Bronchial epithelial cell (primary cell): ENCODE measurements at regions not wholly inside any gene's neighbourhood (a gene's known extent, or its start where the extent isn't known, plus 50 kb on each side); places are given as distances from the start of the nearest gene placed in this dataset.

Experiments used
- DNase-seq: peaks from one replicate; pipeline ENCODE4 v3.0.0-alpha.2; 2010; ENCODE audit warnings: low read depth
- FAIRE-seq: peaks from 2 replicates; lab custom pipeline; 2011; peaks lifted over from hg19 to GRCh38; lab: Jason Lieb, UNC
- H3K27me3 ChIP-seq: 2 replicates; pipeline ENCODE4 v1.5.1; 2011; ENCODE audit warnings: low read length; ENCODE audit not compliant: control insufficient read depth, insufficient read depth
- H3K36me3 ChIP-seq: 2 replicates; pipeline ENCODE4 v1.5.1; 2011; ENCODE audit warnings: low read length; ENCODE audit not compliant: control insufficient read depth, insufficient read depth
- H3K4me3 ChIP-seq: 2 replicates; pipeline ENCODE4 v1.5.1; 2011; ENCODE audit warnings: mild to moderate bottlenecking, low read depth, low read length, control low read depth
- CTCF ChIP-seq: IDR thresholded peaks from 2 replicates; pipeline ENCODE4 v1.5.1; 2011; ENCODE audit warnings: mild to moderate bottlenecking, moderate library complexity, low read length, control low read depth, inconsistent platforms; ENCODE audit not compliant: insufficient read depth, severe bottlenecking

- FAIRE-seq, result no peak
- TF ChIP-seq CTCF, result no peak
- H3K36me3 ChIP-seq, result no peaks in the 10 kb centered on the region
- no peaks in the 10 kb centered on the region for H3K27me3 ChIP-seq
- no peak overlapping the region for H3K4me3 ChIP-seq
- no peak for DNase-seq
Measured at GRCh38 chr4:31391976-31392375, 671.8 kb downstream of the PCDH7 start.

- H3K36me3 ChIP-seq, result no peaks in the 10 kb centered on the region
- TF ChIP-seq CTCF, result no peak
- no peak for FAIRE-seq
- DNase-seq, result no peak
- H3K27me3 ChIP-seq, result no peaks in the 10 kb centered on the region
- no peak overlapping the region for H3K4me3 ChIP-seq
Measured at GRCh38 chr4:31392923-31393322, 672.8 kb downstream of the PCDH7 start.

GRCh38 chr4:31408121-31408520, 688.0 kb downstream of the PCDH7 start:
- FAIRE-seq (no peak), DNase-seq (no peak)
- no peaks in the 10 kb centered on the region for H3K36me3 ChIP-seq
- no peak overlapping the region for H3K4me3 ChIP-seq
- TF ChIP-seq CTCF, result no peak
- H3K27me3 ChIP-seq, result no peaks in the 10 kb centered on the region

GRCh38 chr4:31411565-31411964, 691.4 kb downstream of the PCDH7 start:
- no peak overlapping the region for H3K4me3 ChIP-seq
- FAIRE-seq (no peak), DNase-seq (no peak)
- no peaks in the 10 kb centered on the region for H3K36me3 ChIP-seq
- no peaks in the 10 kb centered on the region for H3K27me3 ChIP-seq
- TF ChIP-seq CTCF, result no peak

GRCh38 chr4:31415629-31416028, 695.5 kb downstream of the PCDH7 start:
- Histone ChIP-seq H3K27me3 (no peaks in the 10 kb centered on the region), H3K4me3 (no peak overlapping the region), H3K36me3 (no peaks in the 10 kb centered on the region)
- FAIRE-seq (no peak), DNase-seq (no peak)
- TF ChIP-seq CTCF, result no peak

GRCh38 chr4:31416498-31416897, 696.3 kb downstream of the PCDH7 start:
- no peak for TF ChIP-seq CTCF
- no peak for FAIRE-seq
- DNase-seq, result no peak
- Histone ChIP-seq H3K4me3 (no peak overlapping the region), H3K27me3 (no peaks in the 10 kb centered on the region), H3K36me3 (no peaks in the 10 kb centered on the region)
